ENCODE measurements at regions not wholly inside any gene's neighbourhood (a gene's known extent, or its start where the extent isn't known, plus 50 kb on each side); places are given as distances from the start of the nearest gene placed in this dataset.

DNA sequence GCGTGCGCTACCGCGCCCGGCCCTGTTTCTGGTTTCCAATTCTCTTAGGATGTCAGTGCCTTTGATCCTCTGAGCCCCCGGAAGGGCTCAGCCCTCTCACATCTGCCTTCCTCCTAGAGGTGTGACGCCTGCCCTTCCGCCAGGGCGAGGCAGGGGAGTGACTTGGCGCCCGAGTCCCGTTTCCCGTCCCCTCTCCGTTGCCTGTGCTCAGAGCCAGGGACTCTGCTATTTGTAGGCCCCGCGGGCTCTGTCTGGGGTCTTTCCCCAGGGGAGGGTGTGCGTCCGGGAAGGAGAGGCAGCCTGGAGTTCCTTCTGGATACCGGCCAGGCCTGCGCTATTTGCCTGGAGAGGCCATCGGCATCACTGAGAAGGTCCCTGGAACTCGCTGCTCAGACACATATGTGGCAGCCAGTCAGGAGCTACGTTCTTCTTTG, 103.7 kb upstream of the TAF1B start:
- FAIRE-seq, result no peak

DNA sequence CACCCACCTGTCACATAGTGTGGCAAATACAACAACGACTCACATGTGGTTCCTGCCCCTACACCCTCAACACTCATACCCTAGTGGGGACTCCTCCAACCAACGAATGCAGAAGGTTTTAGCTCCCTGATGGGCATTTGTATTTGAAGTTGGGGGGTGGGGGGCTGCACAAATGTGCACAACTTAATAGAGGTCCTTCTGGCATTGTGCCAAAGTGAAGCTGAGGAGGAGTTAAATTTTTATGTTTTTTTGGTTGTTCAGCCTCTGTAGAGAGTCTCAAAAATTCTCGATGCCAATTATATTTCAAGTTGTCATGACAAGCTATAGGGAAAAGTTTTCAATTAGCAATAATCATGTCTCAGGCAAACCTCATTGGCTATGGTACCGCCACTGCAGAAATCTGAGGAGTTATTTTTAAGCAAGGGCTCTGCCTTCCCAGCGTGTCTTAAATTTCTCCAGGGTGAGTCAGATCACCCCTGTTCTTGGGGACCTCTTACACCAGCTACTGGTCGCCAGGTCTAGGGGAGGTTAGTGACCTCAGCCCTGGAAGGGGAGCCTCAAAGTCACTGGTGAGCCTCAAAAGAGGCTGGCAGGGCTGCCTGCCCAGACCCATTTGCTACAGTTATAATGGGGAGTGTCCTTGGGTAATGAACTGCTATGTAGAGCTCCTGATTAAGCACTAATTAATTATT, 102.7 kb upstream of the TAF1B start:
- FAIRE-seq, result no peak

DNA sequence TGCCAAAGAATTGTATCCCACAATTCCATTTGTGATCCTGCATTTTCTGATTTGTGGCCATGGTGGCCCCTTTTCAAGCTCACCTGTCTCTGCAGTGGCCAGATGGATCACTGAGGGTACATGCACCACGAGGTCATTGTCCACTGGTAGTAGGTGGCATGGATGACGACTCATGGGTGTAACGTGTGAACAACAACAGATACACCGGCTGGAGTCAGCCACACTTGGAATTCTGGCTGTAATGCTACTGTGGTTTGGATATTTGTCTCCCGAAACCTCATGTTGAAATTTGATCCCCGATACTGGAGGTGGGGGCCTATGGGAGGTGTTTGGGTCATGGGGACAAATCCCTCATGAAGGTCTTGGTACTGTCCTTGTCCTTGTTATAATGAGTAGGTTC, 102.2 kb upstream of the TAF1B start:
- no peak for FAIRE-seq

- no peak for FAIRE-seq
Measured at GRCh38 chr2:9742601-9743000, 100.7 kb upstream of the TAF1B start.

- no peak for FAIRE-seq
Measured at GRCh38 chr2:9744256-9745004, 98.8 kb upstream of the TAF1B start.

DNA sequence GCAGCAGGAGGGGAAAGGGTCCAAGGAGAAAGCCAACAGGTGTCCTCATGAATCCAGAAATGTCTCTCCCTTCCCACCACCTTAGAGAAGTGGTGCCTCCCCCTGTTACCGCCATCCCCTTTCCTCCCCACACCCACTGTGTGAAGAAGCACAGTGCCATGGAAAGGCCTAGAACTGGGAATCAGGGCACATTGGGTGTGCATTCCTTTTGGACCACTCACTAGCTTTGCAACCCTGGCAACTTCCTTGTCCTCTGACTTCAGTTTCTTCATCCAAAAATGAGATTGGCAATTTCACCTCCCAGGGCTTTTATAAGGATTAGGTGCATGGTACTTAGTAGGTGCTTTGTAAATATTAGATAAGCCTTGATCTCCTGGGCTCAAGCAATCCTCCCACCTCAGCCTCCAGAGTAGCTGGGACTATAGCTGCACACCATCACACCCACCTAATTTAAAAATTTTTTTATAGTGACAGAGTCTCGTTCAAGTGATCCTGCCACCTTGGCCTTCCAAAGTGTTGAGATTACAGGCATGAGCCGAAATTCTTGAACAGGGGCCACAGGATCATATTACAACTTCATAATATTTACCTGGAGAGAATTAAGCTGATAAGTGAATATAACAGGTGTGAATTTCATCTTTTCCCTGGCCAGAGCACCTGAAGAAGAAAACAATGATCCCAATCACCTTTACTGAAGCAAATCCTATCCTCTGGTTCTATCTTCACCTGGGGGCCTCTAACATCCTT, 97.9 kb upstream of the TAF1B start:
- FAIRE-seq, result no peak

DNA sequence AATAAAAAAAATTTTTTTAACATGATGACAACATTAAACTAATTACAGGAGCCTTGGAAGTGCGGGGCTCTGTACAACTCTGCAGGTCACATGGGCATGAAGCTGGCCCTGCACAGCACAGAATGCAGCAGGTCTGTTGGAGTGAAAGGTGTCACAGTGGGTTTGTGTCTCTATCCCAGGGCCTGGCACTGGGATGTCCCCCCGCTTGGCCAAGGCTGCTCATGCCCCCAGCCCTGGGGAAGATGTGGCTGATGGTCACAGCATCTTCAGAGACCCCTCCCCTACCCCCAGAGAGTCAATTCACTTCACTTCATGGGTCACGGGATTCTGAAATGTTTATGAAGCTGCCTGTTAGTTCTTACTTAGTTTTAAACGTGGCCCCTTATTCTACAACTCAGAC, 95.9 kb upstream of the TAF1B start:
- FAIRE-seq, result no peak

DNA sequence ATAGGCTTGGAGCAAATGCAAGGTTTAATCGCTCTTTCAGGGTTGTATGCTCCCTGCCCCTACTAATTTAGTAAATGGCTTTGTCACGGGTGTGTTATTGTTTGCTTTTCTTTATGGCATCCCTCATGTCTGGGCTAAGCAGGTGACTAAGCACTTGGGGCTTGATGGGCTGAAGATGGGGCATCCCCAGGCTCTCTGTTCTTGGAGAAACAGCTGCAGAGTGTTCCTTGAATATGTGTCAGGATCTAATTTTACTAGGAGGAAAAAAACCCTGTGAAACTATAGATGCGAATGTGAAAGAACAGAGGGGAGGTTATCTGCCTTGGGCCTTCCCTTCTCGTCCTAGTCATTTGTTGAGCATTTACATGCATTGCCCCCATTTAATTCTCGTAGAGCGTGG, 94.7 kb upstream of the TAF1B start:
- FAIRE-seq, result no peak

DNA sequence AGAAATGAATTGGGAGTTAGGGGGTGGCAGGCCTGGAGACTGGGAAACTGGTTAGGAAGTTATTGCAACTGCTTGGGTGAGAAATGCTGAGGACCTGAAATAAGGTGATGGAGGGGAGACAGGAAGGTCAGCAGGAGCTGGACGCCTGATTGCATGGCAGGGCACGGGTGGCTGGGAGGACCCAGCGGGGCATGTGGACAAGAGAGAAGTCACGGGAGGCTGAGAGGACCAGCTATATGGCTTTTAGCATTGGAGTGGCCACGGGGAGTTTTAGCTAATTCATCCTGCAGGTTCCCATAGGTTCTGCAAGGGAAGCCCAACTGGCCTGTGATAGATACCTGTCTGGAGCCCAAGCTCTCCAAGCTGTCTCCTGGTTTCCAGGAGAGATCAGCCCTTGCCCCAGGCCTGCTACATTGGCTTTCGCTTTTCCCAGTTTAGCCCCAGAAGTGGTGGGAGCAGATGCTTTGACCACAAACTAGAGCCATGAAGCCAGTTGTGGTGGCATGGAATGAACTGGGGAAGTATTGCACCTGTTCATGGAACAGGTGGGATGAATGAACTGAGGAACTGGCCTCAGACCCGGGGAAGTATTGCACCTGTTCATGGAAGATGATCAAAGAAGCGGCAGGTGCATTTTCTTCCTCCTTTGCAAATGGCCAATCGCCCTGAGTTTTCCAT, 93.6 kb upstream of the TAF1B start:
- FAIRE-seq, result no peak

GRCh38 chr2:9750224-9751215, 92.8 kb upstream of the TAF1B start:
- no peak for FAIRE-seq

- FAIRE-seq, result no peak
Measured at GRCh38 chr2:9751831-9752230, 91.4 kb upstream of the TAF1B start.

- no peak for FAIRE-seq
Measured at GRCh38 chr2:9752441-9753275, 90.6 kb upstream of the TAF1B start.

- no peak for FAIRE-seq
Measured at GRCh38 chr2:9753276-9753600, 90.0 kb upstream of the TAF1B start.

GRCh38 chr2:9753665-9754531, 89.4 kb upstream of the TAF1B start:
- FAIRE-seq, result no peak

DNA sequence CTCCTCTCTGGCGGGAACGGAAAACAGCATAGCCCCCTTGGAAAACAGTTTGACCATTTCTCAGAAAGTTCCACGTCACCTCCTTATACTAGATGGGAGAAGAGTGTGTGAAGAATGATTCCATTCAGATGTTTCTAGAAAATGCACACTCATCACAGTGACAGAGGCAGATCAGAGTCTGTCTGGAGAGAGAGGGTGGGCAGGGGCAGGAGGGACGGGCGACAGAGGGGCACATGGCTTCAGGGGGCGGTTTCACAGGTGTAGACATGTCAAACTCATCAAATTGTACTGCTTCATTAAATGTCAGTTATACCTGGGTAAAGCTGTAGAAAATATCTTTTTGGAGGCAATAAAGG, 88.8 kb upstream of the TAF1B start:
- FAIRE-seq, result no peak

- no peak for FAIRE-seq
Measured at GRCh38 chr2:9755008-9755407, 88.3 kb upstream of the TAF1B start.

DNA sequence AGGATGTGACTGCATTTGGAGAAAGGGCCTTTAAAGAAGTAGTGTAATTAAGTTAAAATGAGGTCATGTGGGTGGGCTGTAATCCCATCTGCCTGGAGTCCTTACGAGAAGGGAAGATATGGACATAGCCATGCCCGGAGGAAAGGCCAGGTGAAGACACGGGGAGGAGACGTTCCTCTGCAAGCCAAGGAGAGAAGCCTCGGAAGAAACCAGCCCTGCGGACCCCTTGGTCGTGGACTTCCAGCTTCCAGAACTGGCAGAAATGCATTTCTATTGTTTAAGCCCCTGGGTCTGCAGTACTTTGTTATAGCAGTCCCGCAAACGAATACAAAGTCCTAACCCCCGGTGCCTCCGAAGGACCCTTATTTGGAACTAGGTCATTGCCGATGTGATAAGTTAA, 87.6 kb upstream of the TAF1B start:
- FAIRE-seq, result no peak

GRCh38 chr2:9756692-9757250, 86.5 kb upstream of the TAF1B start:
- FAIRE-seq, result no peak

DNA sequence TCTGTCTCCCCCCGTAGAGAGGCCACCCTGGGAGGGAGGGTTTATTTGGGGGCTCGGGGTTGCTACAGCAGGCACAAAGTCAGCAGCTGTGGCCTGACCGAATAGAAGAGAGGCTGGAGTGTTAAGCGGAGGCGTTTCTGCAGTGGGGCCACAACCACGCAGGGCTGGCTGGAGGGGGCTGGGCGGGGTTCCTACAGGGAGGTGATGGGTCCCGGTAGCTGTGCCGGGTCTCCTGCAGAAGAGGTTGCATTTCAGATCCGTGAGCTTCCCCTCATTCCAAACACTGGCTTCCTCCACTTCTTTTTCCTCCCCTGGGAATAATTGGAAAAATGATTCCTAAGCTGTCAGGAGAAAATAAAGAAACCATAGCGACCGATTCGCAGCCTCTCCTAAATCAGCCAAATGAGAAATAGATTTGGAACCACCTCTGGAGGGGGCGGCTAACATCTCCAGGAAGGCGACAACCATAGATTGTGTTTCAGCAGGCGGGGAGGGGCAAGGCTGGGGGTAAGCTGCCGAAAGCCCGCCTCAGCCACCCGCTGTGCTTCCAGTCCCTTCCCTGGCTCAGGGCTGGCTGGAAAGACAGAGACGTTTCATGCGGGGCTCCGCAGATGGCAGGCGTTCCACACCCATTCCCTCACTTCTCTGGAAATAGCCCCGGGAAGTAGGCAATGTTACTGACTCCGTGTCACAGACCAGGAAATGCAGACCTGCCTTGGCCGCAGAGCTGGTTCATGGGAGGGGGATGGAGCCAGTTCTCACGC, 85.6 kb upstream of the TAF1B start:
- no peak for FAIRE-seq
